HG02571 (cell line): ENCODE measurements at regions not wholly inside any gene's neighbourhood (a gene's known extent, or its start where the extent isn't known, plus 50 kb on each side); places are given as distances from the start of the nearest gene placed in this dataset.
"Not testable (repeated sequence)": the region's sequence is repeated elsewhere in the genome, so short reads cannot be mapped to it uniquely, and the experiment has no call there.

Experiments
- ATAC-seq: cut with Tn5 transposase; IDR thresholded peaks from one replicate; pipeline ENCODE4 v1.9.1; 2021; ENCODE audit warnings: mild to moderate bottlenecking, moderate library complexity; ENCODE audit not compliant: unreplicated experiment

- no peak for ATAC-seq
Observed at GRCh38 chr10:62935022-62935421, 118.9 kb upstream of the EGR2 start.

GRCh38 chr10:62934258-62934657, 118.1 kb upstream of the EGR2 start:
- ATAC-seq = no peak

GRCh38 chr10:62928763-62929162, 112.6 kb upstream of the EGR2 start:
- ATAC-seq = not testable (repeated sequence)

GRCh38 chr10:62926407-62926806, 110.2 kb upstream of the EGR2 start:
- no peak for ATAC-seq

GRCh38 chr10:62924344-62924748, 108.2 kb upstream of the EGR2 start:
- no peak for ATAC-seq

- ATAC-seq = no peak
Observed at GRCh38 chr10:62919776-62920175, 103.6 kb upstream of the EGR2 start.

GRCh38 chr10:62917475-62918238, 101.5 kb upstream of the EGR2 start:
- ATAC-seq = no peak

- ATAC-seq = no peak
Observed at GRCh38 chr10:62916141-62916603, 100.0 kb upstream of the EGR2 start.

- ATAC-seq = no peak
Observed at GRCh38 chr10:62915158-62915557, 99.0 kb upstream of the EGR2 start.

- no peak for ATAC-seq
Observed at GRCh38 chr10:62912086-62912485, 95.9 kb upstream of the EGR2 start.

GRCh38 chr10:62911210-62911963, 95.2 kb upstream of the EGR2 start:
- no peak for ATAC-seq

- no peak for ATAC-seq
Observed at GRCh38 chr10:62907470-62908212, 91.5 kb upstream of the EGR2 start.

GRCh38 chr10:62904281-62904875, 88.2 kb upstream of the EGR2 start:
- ATAC-seq = no peak

- ATAC-seq = no peak
Observed at GRCh38 chr10:62903828-62904227, 87.7 kb upstream of the EGR2 start.

- ATAC-seq = no peak
Observed at GRCh38 chr10:62900829-62901571, 84.8 kb upstream of the EGR2 start.

- ATAC-seq = no peak
Observed at GRCh38 chr10:62899311-62899710, 83.1 kb upstream of the EGR2 start.

GRCh38 chr10:62895063-62895462, 78.9 kb upstream of the EGR2 start:
- ATAC-seq = no peak

- no peak for ATAC-seq
Observed at GRCh38 chr10:62894156-62894555, 78.0 kb upstream of the EGR2 start.

GRCh38 chr10:62893036-62893435, 76.9 kb upstream of the EGR2 start:
- ATAC-seq = no peak

GRCh38 chr10:62890395-62890794, 74.2 kb upstream of the EGR2 start:
- no peak for ATAC-seq
